HepG2 (cell line): ENCODE measurements at regions not wholly inside any gene's neighbourhood (a gene's known extent, or its start where the extent isn't known, plus 50 kb on each side); places are given as distances from the start of the nearest gene placed in this dataset.
A peak's percentile ranks its signal among the peaks of the same experiment; 100 is the strongest.

Source experiments
- CEBPB ChIP-seq: IDR thresholded peaks from 2 replicates; pipeline ENCODE4 v1.6.1; 2011; ENCODE audit warnings: low read depth, low read length, improper control_type of control experiment, borderline replicate concordance
- ELF1 ChIP-seq: sonication (generic); formaldehyde crosslinking; IDR thresholded peaks from 2 replicates; pipeline ENCODE4 v1.4.0; 2020; ENCODE audit warnings: missing genetic modification reagents
- ERF ChIP-seq: IDR thresholded peaks from 2 replicates; pipeline ENCODE4 v1.6.1; 2018; ENCODE audit warnings: missing biosample characterization, missing genetic modification reagents
- HNRNPK ChIP-seq: fragments of 200-400 bp; formaldehyde crosslinking; IDR thresholded peaks from 2 replicates; pipeline ENCODE4 v1.6.1; 2018; ENCODE audit warnings: low read length, low read depth, moderate library complexity, mild to moderate bottlenecking; ENCODE audit not compliant: poor library complexity, severe bottlenecking
- KMT2A ChIP-seq: sonication (generic); formaldehyde crosslinking; IDR thresholded peaks from 2 replicates; pipeline ENCODE4 v1.4.0; 2020; ENCODE audit warnings: missing genetic modification reagents
- SP4 ChIP-seq: sonication (generic); formaldehyde crosslinking; IDR thresholded peaks from 2 replicates; pipeline ENCODE4 v1.8.1; 2023; ENCODE audit warnings: mild to moderate bottlenecking, missing genetic modification reagents
- TOPORS ChIP-seq: sonication (generic); formaldehyde crosslinking; IDR thresholded peaks from 2 replicates; pipeline ENCODE4 v1.8.0; 2023; ENCODE audit warnings: mild to moderate bottlenecking, missing genetic modification reagents
- ZNF382 ChIP-seq: sonication (generic); formaldehyde crosslinking; IDR thresholded peaks from 2 replicates; pipeline ENCODE4 v1.5.0; 2020; ENCODE audit warnings: missing genetic modification reagents, mild to moderate bottlenecking, borderline replicate concordance
- ZNF530 ChIP-seq: sonication (generic); formaldehyde crosslinking; IDR thresholded peaks from 2 replicates; pipeline ENCODE4 v1.5.0; 2020; ENCODE audit warnings: low read depth, mild to moderate bottlenecking, missing genetic modification reagents
- ZNF768 ChIP-seq: sonication (generic); formaldehyde crosslinking; IDR thresholded peaks from 2 replicates; pipeline ENCODE4 v1.4.0; 2020; ENCODE audit warnings: missing genetic modification reagents
- ZNF780A ChIP-seq: sonication (generic); formaldehyde crosslinking; IDR thresholded peaks from 2 replicates; pipeline ENCODE4 v1.8.0; 2022; ENCODE audit warnings: mild to moderate bottlenecking, missing genetic modification reagents, moderate library complexity
- ZNF878 ChIP-seq: sonication (generic); formaldehyde crosslinking; IDR thresholded peaks from 2 replicates; pipeline ENCODE4 v1.8.1; 2023; ENCODE audit warnings: mild to moderate bottlenecking, missing genetic modification reagents, moderate library complexity
- ZSCAN21 ChIP-seq: sonication (generic); formaldehyde crosslinking; IDR thresholded peaks from 2 replicates; pipeline ENCODE4 v1.8.0; 2022; ENCODE audit warnings: mild to moderate bottlenecking, missing genetic modification reagents, moderate library complexity, borderline replicate concordance
- ZSCAN22 ChIP-seq: sonication (generic); formaldehyde crosslinking; IDR thresholded peaks from 2 replicates; pipeline ENCODE4 v1.4.0; 2020; ENCODE audit warnings: mild to moderate bottlenecking, missing genetic modification reagents
- TF ChIP-seq, protein P1 (sequence below): sonication (generic); formaldehyde crosslinking; IDR thresholded peaks from 2 replicates; pipeline ENCODE4 v1.4.0; 2020; ENCODE audit warnings: missing genetic modification reagents
- TF ChIP-seq, protein P2 (sequence below): IDR thresholded peaks from 2 replicates; pipeline ENCODE4 v1.6.1; 2016
- TF ChIP-seq, protein P3 (sequence below): sonication (generic); formaldehyde crosslinking; IDR thresholded peaks from 2 replicates; pipeline ENCODE4 v1.5.0; 2020; ENCODE audit warnings: missing genetic modification reagents, mild to moderate bottlenecking, borderline replicate concordance

DNA sequence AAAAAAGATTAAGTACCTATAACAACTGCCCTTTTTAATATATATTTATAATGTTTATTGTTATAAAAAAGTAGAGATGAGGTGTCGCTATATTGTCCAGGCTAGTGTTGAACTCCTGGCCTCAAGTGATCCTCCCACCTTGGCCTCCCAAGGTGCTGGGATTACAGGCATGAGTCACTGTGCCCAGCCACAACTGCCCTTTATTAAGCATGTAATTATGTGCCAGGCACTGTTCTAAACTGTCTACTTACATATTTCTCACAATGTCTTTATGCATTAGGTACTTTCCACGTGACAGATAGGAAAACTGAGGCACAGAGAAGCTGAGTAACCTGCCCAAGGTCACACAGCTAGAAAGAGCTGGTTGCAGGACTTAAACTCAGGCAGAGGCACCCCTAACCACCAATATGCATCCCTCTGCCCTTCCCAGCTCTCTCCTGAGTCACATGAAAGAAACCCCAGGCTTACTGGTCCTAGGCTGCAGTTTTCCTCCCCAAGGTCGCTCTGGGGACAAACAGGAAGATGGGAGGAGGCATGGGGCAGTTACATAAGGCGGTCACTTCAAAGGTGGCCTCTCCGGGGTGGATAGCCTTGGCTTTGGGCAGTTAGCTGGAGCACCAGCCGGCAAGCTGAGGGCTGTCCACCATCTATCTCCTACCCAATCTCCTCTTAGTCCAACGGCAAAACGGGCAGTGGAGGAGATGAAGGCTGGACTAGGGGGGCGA lies 54.6 kb upstream of the TBX3 start (continued):
- TF ChIP-seq ZSCAN22 (CRISPR knock-in tag) (no peak), ZNF780A (CRISPR knock-in tag) (no peak), ZNF878 (no peak), ELF1 (CRISPR knock-in tag) (peak; percentile 85), CEBPB (no peak), TOPORS (no peak), SP4 (CRISPR knock-in tag) (peak; percentile 61; the same call in 1 of the 2 replicates), ZNF768 (CRISPR knock-in tag) (peak; percentile 96), ZNF382 (CRISPR knock-in tag) (no peak), ZNF530 (CRISPR knock-in tag) (no peak), HNRNPK (no peak), KMT2A (CRISPR knock-in tag) (peak; percentile 47; the same call in 1 of the 2 replicates), ERF (CRISPR knock-in tag) (peak; percentile 90), ZSCAN21 (CRISPR knock-in tag) (peak; percentile 27; the same call in 1 of the 2 replicates)
- TF ChIP-seq, protein P1, sequence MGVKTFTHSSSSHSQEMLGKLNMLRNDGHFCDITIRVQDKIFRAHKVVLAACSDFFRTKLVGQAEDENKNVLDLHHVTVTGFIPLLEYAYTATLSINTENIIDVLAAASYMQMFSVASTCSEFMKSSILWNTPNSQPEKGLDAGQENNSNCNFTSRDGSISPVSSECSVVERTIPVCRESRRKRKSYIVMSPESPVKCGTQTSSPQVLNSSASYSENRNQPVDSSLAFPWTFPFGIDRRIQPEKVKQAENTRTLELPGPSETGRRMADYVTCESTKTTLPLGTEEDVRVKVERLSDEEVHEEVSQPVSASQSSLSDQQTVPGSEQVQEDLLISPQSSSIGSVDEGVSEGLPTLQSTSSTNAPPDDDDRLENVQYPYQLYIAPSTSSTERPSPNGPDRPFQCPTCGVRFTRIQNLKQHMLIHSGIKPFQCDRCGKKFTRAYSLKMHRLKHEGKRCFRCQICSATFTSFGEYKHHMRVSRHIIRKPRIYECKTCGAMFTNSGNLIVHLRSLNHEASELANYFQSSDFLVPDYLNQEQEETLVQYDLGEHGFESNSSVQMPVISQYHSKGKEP = no peak
- TF ChIP-seq, protein P2, sequence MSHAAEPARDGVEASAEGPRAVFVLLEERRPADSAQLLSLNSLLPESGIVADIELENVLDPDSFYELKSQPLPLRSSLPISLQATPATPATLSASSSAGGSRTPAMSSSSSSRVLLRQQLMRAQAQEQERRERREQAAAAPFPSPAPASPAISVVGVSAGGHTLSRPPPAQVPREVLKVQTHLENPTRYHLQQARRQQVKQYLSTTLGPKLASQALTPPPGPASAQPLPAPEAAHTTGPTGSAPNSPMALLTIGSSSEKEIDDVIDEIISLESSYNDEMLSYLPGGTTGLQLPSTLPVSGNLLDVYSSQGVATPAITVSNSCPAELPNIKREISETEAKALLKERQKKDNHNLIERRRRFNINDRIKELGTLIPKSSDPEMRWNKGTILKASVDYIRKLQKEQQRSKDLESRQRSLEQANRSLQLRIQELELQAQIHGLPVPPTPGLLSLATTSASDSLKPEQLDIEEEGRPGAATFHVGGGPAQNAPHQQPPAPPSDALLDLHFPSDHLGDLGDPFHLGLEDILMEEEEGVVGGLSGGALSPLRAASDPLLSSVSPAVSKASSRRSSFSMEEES (CRISPR knock-in tag) = peak; percentile 96
- TF ChIP-seq, protein P3, sequence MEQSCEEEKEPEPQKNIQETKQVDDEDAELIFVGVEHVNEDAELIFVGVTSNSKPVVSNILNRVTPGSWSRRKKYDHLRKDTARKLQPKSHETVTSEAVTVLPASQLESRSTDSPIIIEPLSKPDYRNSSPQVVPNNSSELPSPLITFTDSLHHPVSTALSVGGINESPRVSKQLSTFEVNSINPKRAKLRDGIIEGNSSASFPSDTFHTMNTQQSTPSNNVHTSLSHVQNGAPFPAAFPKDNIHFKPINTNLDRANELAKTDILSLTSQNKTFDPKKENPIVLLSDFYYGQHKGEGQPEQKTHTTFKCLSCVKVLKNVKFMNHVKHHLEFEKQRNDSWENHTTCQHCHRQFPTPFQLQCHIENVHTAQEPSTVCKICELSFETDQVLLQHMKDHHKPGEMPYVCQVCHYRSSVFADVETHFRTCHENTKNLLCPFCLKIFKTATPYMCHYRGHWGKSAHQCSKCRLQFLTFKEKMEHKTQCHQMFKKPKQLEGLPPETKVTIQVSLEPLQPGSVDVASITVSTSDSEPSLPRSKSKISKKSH (CRISPR knock-in tag) = no peak
